B cell (primary cell): ENCODE measurements at regions not wholly inside any gene's neighbourhood (a gene's known extent, or its start where the extent isn't known, plus 50 kb on each side); places are given as distances from the start of the nearest gene placed in this dataset.

Source experiments
- ATAC-seq: fragments of 200-7000 bp; cut with Tn5 transposase; one replicate; pipeline ENCODE4 v1.10.0; 2021; ENCODE audit warnings: low read depth, mild to moderate bottlenecking, moderate number of reproducible peaks, moderate library complexity
- CTCF ChIA-PET: fragments of 350-600 bp; sonication (Branson Sonifier 250); formaldehyde crosslinking; loops from one replicate; lab custom pipeline; 2021; ENCODE audit warnings: antibody characterized with exemption, inconsistent platforms; lab: Charles Lee
- POLR2A ChIA-PET: fragments of 350-600 bp; sonication (Branson Sonifier 250); formaldehyde crosslinking; loops from one replicate; lab custom pipeline; 2021; ENCODE audit warnings: antibody characterized with exemption; lab: Charles Lee
- DNase-seq: peaks from one replicate; pipeline ENCODE4 v3.0.0; 2013
- H2AFZ ChIP-seq: 2 replicates; pipeline ENCODE4 v1.6.1; 2012; ENCODE audit warnings: mild to moderate bottlenecking, low read depth, low read length; ENCODE audit not compliant: insufficient read depth, poor library complexity, severe bottlenecking
- H3K27ac ChIP-seq, 2 donors: 1 replicate in 1 of 2; 2 replicates in 1 of 2; pipeline ENCODE4 v1.5.1; 2012 to 2013; ENCODE audit warnings: low read length in 2 of 2, mild to moderate bottlenecking in 2 of 2, moderate library complexity in 1 of 2
- H3K27me3 ChIP-seq, 4 experiments: fragments of 200-600 bp in 1 of 4; sonication (generic) in 1 of 4; replicated peaks in 1 of 4; 1 replicate in 2 of 4; 2 replicates in 2 of 4; pipeline versions ENCODE4 v1.6.1 to v1.7.0; 2013 to 2016; ENCODE audit warnings: low read length in 3 of 4, mild to moderate bottlenecking in 2 of 4, mixed read lengths in 1 of 4, moderate library complexity in 1 of 4; ENCODE audit not compliant: insufficient read depth in 4 of 4, control insufficient read depth in 3 of 4; ENCODE audit errors: control extremely low read depth in 1 of 4
- H3K36me3 ChIP-seq, 2 experiments: replicated peaks in 1 of 2; 1 replicate in 1 of 2; 2 replicates in 1 of 2; pipeline versions ENCODE4 v1.6.1 to v1.7.1; 2013; ENCODE audit warnings: low read length in 1 of 2; ENCODE audit not compliant: insufficient read depth in 2 of 2, control insufficient read depth in 1 of 2; ENCODE audit errors: control extremely low read depth in 1 of 2, extremely low read depth in 1 of 2
- H3K4me1 ChIP-seq, 2 donors: fragments of 200-600 bp in 1 of 2; sonication (generic) in 1 of 2; 1 replicate in 1 of 2; 2 replicates in 1 of 2; pipeline versions ENCODE4 v1.5.1 to v1.6.1; 2013 to 2017; ENCODE audit warnings: low read length in 2 of 2; ENCODE audit not compliant: control insufficient read depth in 2 of 2, insufficient read depth in 2 of 2
- H3K4me2 ChIP-seq: replicated peaks from 2 replicates; pipeline ENCODE3; 2012; ENCODE audit warnings: mild to moderate bottlenecking, low read depth, low read length; ENCODE audit not compliant: poor library complexity, severe bottlenecking
- H3K4me3 ChIP-seq, 5 experiments: fragments of 200-600 bp in 1 of 5; sonication (generic) in 1 of 5; 1 replicate in 3 of 5; 2 replicates in 2 of 5; pipeline versions ENCODE4 v1.5.1 to v1.7.0; 2011 to 2016; ENCODE audit warnings: low read length in 4 of 5, mild to moderate bottlenecking in 4 of 5, low read depth in 2 of 5, control low read depth in 1 of 5, moderate library complexity in 1 of 5; ENCODE audit not compliant: insufficient read depth in 1 of 5; ENCODE audit errors: control extremely low read depth in 1 of 5, extremely low read depth in 1 of 5
- H3K79me2 ChIP-seq: fragments of 200-600 bp; sonication (generic); one replicate; pipeline ENCODE4 v1.6.0; 2016; ENCODE audit warnings: low read length; ENCODE audit not compliant: control insufficient read depth, insufficient read depth
- H3K9ac ChIP-seq: fragments of 200-600 bp; sonication (generic); 2 replicates; pipeline ENCODE4 v1.6.1; 2017; ENCODE audit warnings: mild to moderate bottlenecking, low read length, moderate library complexity
- H3K9me3 ChIP-seq, 3 donors: one replicate each; pipeline versions ENCODE4 v1.6.1 to v1.7.1; 2013; ENCODE audit warnings: low read length in 2 of 3; ENCODE audit not compliant: control insufficient read depth in 2 of 3, insufficient read depth in 1 of 3; ENCODE audit errors: control extremely low read depth in 1 of 3
- H4K20me1 ChIP-seq: 2 replicates; pipeline ENCODE4 v1.6.0; 2012; ENCODE audit warnings: mild to moderate bottlenecking, low read length; ENCODE audit not compliant: insufficient read depth, control insufficient read depth, poor library complexity, severe bottlenecking
- H3K27ac Mint-ChIP-seq: one replicate; pipeline ENCODE4 v1.8.0; 2021; ENCODE audit warnings: mixed read lengths
- H3K27me3 Mint-ChIP-seq: one replicate; pipeline ENCODE4 v1.8.0; 2021; ENCODE audit warnings: mixed read lengths
- H3K4me1 Mint-ChIP-seq: one replicate; pipeline ENCODE4 v1.8.0; 2021; ENCODE audit warnings: mixed read lengths
- H3K4me3 Mint-ChIP-seq: one replicate; pipeline ENCODE4 v1.8.0; 2021; ENCODE audit warnings: mixed read lengths
- H3K9me3 Mint-ChIP-seq: one replicate; pipeline ENCODE4 v1.8.0; 2022; ENCODE audit warnings: mixed read lengths; ENCODE audit not compliant: insufficient read depth
- EZH2 ChIP-seq: IDR thresholded peaks from 2 replicates; pipeline ENCODE4 v1.6.1; 2012; ENCODE audit warnings: borderline replicate concordance, low read depth, mild to moderate bottlenecking, moderate library complexity, low read length; ENCODE audit not compliant: insufficient read depth, poor library complexity, severe bottlenecking
- WGBS: methylation state at CpG from one replicate; pipeline ENCODE4 v1.1.5; 2013; ENCODE audit warnings: missing lambda C conversion rate; ENCODE audit not compliant: insufficient coverage; 5-methylcytosine and 5-hydroxymethylcytosine counted together
- intact Hi-C: fragments of 100-400 bp; cut with micrococcal nuclease; formaldehyde crosslinking; loops from one replicate; pipeline ENCODE4 v1.10.0; 2022
- TF ChIP-seq, protein P1 (sequence below): fragments of 200-600 bp; IDR thresholded peaks from one replicate; pipeline ENCODE4 v1.8.0; 2022; ENCODE audit warnings: antibody characterized with exemption, mild to moderate bottlenecking

DNA sequence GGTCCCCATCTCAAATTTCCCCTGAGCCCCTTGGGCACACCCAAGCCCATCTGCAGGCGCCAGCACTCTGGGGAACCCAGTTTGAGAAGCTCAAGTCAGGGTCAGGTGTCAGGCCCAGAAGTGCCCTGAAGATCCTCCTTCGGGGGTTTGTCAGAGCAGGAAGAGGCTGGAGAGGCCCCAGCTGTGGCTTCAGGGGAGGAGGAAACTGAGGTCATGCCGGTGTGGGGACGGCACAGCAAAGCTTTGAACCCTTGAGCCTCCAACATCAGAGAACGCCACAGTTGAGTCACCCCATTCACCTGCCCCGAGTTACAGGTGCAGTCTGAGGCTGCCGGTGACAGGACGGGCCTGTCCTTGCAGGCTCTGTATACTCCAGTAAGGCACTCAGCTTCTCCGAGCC, 140.2 kb upstream of the CIBAR2 start:
- no peaks in the 10 kb centered on the region for H3K79me2 ChIP-seq
- no peaks in the 10 kb centered on the region for H3K36me3 ChIP-seq
- peaks cover 20% of the 10 kb centered on the region for H3K27me3 Mint-ChIP-seq
- WGBS, result 9% methylated on average over 9 of the region's 9 CpGs
- no peak overlapping the region for H3K27ac ChIP-seq
- POLR2A ChIA-PET, result no interaction called here
- H3K27ac Mint-ChIP-seq, result no peak overlapping the region
- H2AFZ ChIP-seq, result no peak overlapping the region
- DNase-seq (no peak), ATAC-seq (no peak)
- no peaks in the 10 kb centered on the region for H3K4me1 Mint-ChIP-seq
- intact Hi-C loops, result no loop called here
- no peak overlapping the region for H3K4me3 Mint-ChIP-seq
- no peak overlapping the region for H3K9ac ChIP-seq
- peaks cover 0 to 14% (median 0%) of the 10 kb centered on the region in 3 donors for H3K9me3 ChIP-seq
- no peaks in the 10 kb centered on the region for H3K9me3 Mint-ChIP-seq
- peaks cover 0 to 3% (median 0%) of the 10 kb centered on the region in 4 experiments for H3K27me3 ChIP-seq
- CTCF ChIA-PET, result interaction anchor here (0.9 to 2.4 kb wide), 7 partner anchors 9 to 169 kb away, joined by 3 to 12 read pairs (median 4); no protein-coding TSS in a partner anchor
- H3K4me3 ChIP-seq, result no peak overlapping the region
- TF ChIP-seq EZH2, result no peak
- TF ChIP-seq, protein P1, sequence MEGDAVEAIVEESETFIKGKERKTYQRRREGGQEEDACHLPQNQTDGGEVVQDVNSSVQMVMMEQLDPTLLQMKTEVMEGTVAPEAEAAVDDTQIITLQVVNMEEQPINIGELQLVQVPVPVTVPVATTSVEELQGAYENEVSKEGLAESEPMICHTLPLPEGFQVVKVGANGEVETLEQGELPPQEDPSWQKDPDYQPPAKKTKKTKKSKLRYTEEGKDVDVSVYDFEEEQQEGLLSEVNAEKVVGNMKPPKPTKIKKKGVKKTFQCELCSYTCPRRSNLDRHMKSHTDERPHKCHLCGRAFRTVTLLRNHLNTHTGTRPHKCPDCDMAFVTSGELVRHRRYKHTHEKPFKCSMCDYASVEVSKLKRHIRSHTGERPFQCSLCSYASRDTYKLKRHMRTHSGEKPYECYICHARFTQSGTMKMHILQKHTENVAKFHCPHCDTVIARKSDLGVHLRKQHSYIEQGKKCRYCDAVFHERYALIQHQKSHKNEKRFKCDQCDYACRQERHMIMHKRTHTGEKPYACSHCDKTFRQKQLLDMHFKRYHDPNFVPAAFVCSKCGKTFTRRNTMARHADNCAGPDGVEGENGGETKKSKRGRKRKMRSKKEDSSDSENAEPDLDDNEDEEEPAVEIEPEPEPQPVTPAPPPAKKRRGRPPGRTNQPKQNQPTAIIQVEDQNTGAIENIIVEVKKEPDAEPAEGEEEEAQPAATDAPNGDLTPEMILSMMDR, result no peak
- H4K20me1 ChIP-seq, result no peaks in the 10 kb centered on the region
- no peaks in the 10 kb centered on the region for H3K4me1 ChIP-seq
- no peak overlapping the region for H3K4me2 ChIP-seq

DNA sequence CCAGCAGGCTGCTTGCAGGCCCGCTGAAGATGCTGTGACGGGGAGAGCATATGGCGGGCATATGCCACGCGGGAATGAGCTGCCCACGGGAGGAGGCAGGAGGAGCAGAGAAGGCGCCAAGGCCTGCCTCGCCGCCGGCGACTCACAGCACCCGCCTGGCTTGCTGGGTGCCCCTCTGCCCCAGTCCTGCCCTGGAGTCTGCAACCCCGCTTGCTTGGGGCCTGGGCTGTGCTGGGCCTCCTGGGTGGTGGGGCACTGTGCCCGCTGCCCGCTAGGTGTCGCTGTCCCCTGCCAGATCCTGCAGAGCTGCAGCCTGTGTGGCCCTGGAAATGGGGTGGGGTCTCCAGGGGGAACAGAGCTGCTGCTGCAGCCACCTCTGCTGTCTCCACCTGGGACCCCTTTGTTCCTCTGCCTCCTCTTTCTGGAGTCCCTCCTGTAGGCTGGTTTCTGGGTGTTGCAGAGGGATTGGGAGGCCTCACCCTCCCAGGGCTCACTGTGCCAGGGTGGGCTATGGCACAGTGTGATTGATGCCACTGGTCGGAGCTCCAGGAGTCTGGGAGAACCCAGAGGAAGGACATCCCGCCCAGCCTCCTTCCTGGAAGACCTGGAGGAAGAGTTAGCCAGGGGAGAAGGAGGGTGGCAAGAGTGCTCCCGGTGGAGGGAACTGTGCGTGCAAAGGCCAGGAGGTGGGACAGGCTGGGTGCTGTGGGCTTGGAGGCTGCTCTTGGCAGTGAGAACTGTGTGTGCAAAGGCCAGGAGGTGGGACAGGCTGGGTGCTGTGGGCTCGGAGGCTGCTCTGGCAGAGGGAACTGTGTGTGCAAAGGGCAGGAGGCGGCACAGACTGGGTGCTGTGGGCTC, 141.0 kb upstream of the CIBAR2 start:
- TF ChIP-seq, protein P1, result peak; percentile 93
- TF ChIP-seq EZH2, result no peak
- ATAC-seq (peak; percentile 76), DNase-seq (peak; percentile 71)
- Histone ChIP-seq H2AFZ (no peak overlapping the region), H3K9ac (no peak overlapping the region), H3K4me3 (no peak overlapping the region), H3K27ac (no peak overlapping the region), H4K20me1 (no peaks in the 10 kb centered on the region), H3K79me2 (no peaks in the 10 kb centered on the region), H3K27me3 (peaks cover 0 to 9% (median under 1%) of the 10 kb centered on the region in 4 experiments), H3K9me3 (peaks cover 0 to 14% (median 0%) of the 10 kb centered on the region in 3 donors), H3K36me3 (no peaks in the 10 kb centered on the region), H3K4me2 (no peak overlapping the region), H3K4me1 (peaks cover under 1 to 6% of the 10 kb centered on the region in 2 donors)
- Mint-ChIP-seq H3K4me1 (peaks cover 5% of the 10 kb centered on the region), H3K9me3 (no peaks in the 10 kb centered on the region), H3K27ac (peak overlapping the region; percentile 53), H3K4me3 (no peak overlapping the region), H3K27me3 (peaks cover 25% of the 10 kb centered on the region)
- intact Hi-C loops, result no loop called here
- WGBS, result 42% methylated on average over 21 of the region's 22 CpGs
- ChIA-PET CTCF (interaction anchor here (0.7 to 2.4 kb wide), 12 partner anchors 9 to 168 kb away, joined by 3 to 12 read pairs (median 4); no protein-coding TSS in a partner anchor), POLR2A (no interaction called here)
